Stimulated activated CD8-positive, alpha-beta memory T cell treated with anti-CD3 and anti-CD28 coated beads, Interleukin-15, amount 100 ng/mL, for 48 hours (primary cell): ENCODE measurements at regions not wholly inside any gene's neighbourhood (a gene's known extent, or its start where the extent isn't known, plus 50 kb on each side); places are given as distances from the start of the nearest gene placed in this dataset.
"Not testable (repeated sequence)": the region's sequence is repeated elsewhere in the genome, so short reads cannot be mapped to it uniquely, and the experiment has no call there.

Experiments used
- DNase-seq, 2 donors: peaks; one replicate each; pipeline ENCODE4 v3.0.0-alpha.2; 2020; ENCODE audit warnings: low read depth in 2 of 2

- DNase-seq: not testable (repeated sequence)
These were observed 537.2 kb upstream of the CRIM1 start for GRCh38 chr2:35818359-35818758.

DNA sequence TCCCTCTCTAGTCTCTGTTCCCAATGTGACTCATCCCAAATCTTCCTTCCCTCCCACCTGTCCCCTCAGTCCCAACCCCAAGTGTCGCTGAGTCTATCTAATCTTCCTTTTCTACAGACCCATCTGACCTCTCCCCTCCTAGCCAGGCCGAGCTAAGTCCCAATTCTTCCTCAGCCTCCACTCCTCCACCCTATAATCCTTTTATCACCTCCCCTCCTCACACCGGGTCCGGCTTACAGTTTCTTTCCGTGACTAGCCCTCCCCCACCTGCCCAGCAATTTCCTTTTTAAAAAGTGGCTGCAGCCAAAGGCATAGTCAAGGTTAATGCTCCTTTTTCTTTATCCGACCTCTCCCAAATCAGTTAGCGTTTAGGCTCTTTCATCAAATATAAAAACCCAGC lies 541.0 kb upstream of the CRIM1 start:
- DNase-seq: not testable (repeated sequence)

- no peak for DNase-seq
These were observed 552.5 kb upstream of the CRIM1 start for GRCh38 chr2:35803126-35803525.

DNA sequence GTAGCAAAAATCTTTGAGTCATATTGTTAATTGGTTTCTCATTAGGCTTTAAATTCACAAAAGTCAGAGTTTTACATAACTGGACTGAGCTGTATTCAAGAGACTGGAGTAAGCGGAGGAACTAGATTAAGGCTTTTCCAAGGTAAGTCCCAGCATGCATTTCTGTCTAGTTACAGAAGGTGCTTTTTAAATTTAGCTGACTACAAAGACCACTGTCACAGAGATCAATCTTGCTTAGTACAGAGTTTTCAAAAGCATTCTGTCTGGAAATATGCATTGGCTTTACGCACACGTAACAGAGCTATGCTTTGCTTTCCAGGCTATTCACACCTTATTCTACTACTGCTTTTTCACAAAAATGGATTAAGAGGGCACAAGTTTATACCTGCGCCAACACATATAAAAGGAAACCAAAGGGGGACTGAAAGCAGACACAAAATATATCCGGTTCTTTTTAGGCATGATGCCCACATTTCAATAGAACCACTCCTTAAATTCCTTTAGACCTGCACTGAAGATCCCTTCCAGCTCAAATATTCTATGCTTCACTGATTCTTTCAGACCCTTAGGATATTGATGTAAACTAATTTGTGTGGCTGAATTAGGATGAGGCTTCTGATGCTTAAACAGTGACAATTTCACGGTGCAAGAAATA lies 560.7 kb upstream of the CRIM1 start:
- no peak for DNase-seq

- no peak for DNase-seq
These were observed 565.3 kb upstream of the CRIM1 start for GRCh38 chr2:35790292-35790691.

- DNase-seq: no peak
These were observed 567.0 kb upstream of the CRIM1 start for GRCh38 chr2:35788543-35788942.

- no peak for DNase-seq
These were observed 568.1 kb upstream of the CRIM1 start for GRCh38 chr2:35787302-35788031.

DNA sequence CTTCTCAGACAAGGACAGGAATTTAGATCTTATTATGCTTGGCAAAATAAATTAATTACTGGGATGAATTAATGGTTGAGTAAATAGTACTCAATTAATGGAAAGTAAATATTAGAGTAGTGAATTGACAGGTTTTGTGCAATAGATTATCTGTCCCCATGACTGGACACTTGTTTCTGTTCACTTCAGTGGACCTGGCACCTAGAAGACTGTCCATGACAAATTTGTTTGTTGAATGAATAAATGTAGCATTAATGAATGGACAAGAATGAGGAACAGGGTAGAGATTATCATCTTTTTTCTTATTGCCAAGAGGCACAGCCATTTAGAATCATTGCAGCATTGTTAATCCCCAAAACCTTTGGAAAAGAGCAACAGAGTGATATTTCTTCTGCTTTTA lies 570.0 kb upstream of the CRIM1 start:
- no peak for DNase-seq

DNA sequence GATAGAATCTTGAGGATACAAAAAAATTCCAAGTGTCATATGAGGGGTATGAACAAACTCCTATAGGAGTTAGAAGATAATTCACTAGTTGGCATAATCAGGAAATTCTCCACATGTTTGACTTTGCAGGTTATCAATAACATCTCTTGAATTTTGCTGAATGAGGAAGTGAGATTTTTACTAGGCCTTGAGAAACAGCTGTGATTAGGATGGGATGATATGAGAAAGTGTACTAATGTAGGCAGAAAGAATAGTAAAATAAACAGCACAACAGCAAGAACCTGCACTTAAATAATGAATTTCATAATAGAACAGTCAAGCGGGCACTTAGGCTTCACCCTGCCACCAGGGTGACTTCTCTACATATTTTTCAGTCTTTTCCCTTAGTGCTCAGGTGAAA lies 570.8 kb upstream of the CRIM1 start:
- no peak for DNase-seq

- no peak for DNase-seq
These were observed 571.9 kb upstream of the CRIM1 start for GRCh38 chr2:35783723-35784122.

DNA sequence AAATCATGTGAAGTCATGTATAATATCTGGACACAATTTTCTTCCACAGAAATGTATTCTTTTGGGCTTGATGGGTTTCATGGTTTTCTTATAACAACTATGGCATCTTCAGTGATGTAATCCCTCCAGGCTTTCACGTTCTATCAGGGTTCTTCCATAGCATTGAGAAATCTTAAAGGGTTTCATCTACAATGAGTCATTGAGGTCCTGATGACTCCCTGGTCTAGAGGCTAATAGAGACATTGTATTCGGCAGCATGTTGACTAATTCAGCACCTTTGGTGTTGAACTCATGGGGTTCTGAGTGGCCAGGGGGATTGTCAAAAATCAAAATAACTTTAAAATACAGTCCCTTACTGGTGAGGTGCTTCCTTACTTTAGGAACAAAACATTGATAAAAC lies 614.0 kb upstream of the CRIM1 start:
- DNase-seq: no peak

- DNase-seq: no peak
These were observed 623.9 kb upstream of the CRIM1 start for GRCh38 chr2:35731674-35732073.

GRCh38 chr2:35714883-35715282 lies 640.7 kb upstream of the CRIM1 start:
- DNase-seq: no peak

- no peak for DNase-seq
These were observed 647.1 kb upstream of the CRIM1 start for GRCh38 chr2:35708411-35708923.

DNA sequence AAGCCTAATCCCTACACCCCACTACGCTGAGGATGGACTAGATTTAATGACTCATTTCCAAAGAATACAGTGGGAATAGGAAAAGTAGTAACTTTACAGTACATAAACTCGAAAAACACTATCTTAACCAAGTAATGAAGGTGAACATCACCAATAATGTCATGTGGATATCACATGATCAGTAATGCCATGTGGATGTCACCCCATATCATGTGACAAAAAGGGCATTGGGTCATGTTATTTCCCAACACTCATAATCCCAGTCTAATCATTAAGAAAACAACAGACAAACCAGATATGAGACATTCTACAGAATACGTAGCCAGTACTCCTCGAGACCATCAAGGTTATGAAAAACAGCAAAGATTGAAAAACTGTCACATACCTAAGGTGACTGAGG lies 667.3 kb upstream of the CRIM1 start:
- no peak for DNase-seq

DNA sequence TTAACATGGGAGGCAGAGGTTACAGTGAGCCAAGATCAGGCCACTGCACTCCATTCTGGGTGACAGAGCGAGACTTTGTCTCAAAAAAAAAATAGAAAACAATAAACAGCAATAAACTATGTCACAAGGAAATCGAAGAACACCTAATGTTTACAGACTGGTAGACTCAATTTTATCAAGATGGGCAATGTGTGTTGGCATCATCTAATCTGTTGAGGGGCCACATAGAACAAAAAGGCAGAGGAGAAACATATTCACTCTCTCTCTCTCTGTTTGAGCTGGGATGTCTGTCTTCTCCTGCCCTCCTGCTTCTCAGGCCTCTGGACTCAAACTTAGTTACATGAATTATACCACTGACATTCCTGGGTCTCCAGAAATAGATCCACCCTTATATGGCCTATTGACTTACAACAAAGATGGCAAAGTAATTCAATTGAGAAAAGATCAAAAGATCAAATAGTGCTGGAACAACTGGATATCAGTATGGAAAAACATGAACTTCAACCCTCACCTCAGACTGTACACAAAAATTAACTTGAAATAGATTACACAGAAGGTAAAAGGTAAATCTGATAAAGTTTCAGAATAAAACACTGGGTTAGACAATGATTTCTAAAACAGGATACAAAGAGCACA lies 703.8 kb upstream of the CRIM1 start:
- DNase-seq: no peak

GRCh38 chr2:35614640-35615039 lies 740.9 kb upstream of the CRIM1 start:
- DNase-seq: no peak

DNA sequence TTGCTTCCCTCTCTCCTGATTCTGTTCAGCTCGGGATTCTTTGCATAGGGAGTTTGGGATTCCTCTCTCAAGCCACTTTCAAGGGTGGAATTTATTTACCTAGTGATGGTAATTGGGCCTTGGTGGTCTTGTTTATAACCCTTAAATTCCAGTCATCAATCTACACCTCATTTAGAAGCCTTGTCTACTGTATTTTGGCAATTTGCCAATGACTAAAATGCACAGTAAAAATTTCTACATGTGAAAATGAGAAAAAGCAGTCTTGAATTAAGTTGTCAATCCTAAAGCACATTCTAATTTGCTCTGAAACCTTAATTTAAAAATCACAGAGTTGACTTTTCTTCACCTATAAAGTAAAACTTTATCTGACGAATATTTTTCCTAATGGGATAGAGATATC lies 749.2 kb upstream of the CRIM1 start:
- DNase-seq: no peak

DNA sequence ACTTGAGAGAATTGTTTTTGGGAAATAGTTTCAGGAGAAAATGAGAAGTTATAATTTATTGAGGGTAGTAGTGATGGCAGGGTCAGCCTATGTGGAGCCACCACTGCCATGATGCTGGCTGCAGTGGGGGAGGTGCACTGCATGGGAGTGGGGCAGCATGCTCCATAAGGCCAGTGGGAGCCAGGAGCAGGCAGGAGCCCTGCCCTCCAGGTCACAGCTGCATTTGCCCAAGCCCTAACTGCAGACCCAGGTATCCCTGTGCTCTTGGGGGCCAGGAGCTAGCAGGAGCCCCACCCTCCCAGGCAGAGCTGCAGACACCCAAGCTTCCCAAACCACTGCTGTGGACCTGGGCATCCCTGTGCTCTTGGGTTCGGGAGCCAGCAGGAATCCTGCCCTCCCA lies 757.3 kb upstream of the CRIM1 start:
- DNase-seq: no peak

DNA sequence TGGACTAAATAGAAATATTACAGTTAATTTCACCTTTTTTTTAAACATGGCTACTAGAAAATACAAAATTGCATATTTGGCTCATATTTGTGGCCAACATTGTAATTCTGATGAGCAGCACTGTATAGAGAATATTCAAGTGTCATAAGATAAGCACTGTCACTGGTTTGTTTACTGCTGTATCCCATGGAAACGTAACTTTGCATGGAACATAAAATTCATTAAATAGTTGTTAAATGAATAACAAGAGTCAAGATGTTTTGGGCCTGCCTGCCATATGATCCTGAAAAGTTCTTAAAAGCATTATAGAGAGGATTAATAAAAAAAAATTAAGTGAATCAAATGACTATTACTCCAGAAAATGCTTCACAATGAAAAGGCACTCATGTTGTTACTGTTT lies 763.7 kb upstream of the CRIM1 start:
- no peak for DNase-seq

DNA sequence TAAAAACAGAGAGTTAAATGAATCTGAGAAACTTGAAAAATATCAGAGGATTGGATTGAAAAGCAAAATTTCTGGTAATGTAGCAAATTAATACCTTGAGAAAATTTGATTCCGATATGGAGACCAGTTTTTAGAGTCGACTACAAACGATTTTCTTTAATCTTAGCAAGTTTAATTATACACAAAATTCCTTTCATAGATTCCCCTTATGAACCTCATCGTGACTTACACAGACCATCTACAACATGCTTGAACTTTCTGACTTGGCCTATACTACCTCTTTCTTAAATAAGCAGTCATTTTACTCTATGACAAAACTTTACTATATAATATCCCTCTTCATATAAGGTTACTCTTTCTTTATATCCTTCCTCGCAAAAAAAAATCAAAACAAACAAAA lies 769.6 kb upstream of the CRIM1 start:
- no peak for DNase-seq

DNA sequence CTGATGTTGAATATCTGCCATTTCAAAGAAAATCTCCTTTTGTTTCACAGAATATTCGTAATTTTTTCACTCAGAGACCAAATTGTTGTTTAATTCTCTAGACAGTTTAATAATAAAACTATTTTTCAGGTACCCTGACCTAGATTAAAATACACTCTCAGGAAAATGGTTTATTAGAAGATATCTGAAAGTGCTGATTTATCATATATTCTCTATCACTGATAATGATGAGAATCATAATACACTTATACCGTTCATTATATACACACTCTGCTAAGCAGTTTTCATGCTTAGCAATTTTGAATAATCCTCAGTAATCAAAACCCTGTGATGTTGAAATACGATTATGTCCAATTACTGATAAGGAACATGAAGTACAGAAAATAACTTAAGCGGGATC lies 772.9 kb upstream of the CRIM1 start:
- DNase-seq: no peak

- no peak for DNase-seq
These were observed 774.6 kb upstream of the CRIM1 start for GRCh38 chr2:35580956-35581355.
